HG03575 (cell line): ENCODE measurements at regions not wholly inside any gene's neighbourhood (a gene's known extent, or its start where the extent isn't known, plus 50 kb on each side); places are given as distances from the start of the nearest gene placed in this dataset.

Experiments
- ATAC-seq: cut with Tn5 transposase; IDR thresholded peaks from one replicate; pipeline ENCODE4 v1.9.1; 2021; ENCODE audit not compliant: unreplicated experiment, insufficient number of reproducible peaks, low FRiP score; ENCODE audit errors: extremely low read depth

DNA sequence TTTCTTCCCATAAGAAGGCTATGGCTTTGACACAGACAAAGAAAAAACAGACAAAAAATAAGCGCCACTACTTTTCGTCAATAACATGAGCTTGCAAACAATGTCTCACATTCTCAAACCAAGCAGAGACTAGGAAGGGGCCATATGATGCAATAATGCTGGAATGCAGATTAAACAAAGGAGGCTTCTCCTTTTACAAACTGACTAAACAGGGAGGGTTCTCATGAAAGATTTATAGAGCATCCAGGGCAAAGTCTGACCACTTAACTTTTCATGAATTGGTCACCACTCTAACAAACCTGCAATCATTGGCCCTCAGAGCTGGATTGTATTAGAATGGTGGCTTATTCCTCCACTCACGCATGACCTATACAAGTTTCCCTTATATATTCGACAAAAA lies 663.3 kb upstream of the CHAC2 start:
- no peak for ATAC-seq

DNA sequence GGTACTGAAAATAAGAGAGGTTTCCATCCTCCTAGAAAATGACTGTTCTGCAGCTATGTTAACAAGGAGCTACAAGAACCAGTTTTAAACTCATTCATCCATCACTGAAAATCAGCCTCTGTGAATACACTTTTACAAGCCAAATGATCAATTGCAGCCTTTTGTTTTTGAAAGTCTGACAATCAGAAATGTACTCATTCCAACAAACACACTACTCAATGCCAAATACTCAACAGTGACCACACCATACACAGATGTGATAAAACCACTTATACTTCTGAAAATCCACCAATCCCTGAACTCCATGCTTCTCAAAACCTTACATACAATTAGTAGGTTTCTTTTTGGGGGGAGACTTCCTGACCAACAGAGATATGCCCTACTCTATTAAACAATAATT lies 663.9 kb upstream of the CHAC2 start:
- ATAC-seq: no peak

DNA sequence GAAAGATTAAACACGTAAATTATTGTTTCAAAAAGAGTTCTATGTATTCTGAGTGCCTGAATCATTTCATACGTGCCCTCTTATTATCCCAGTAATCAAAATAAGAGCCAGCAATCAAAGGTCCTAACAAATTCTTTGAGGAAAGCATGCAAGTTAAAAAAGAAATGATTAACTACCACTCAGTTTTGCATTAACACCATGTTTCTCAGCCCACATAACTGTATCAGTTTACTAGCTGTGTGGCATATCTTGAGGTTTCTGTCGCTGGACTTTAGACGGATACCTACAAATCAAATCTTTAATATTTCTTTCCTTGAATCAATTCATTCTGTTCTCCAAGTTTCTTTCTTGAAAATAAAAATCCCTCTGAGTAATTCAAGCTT lies 668.9 kb upstream of the CHAC2 start:
- ATAC-seq: no peak

DNA sequence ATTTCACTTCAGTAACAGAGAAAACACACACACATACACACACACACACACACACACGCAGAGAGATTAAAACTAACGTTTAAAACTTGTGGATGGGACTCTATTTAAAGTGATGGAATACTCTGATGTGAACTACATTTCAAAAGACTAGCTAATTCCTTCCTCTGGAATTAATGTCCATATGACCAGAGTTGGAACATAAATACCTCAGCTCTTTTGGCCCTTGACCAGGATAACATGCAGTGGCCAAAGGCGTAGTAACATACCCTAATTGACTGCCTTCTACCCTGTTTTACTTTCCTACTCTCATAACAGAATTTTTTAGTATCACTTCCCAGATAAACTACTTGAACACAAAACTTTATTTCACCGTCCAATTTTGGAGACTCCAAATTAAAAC lies 671.3 kb upstream of the CHAC2 start:
- ATAC-seq: no peak

DNA sequence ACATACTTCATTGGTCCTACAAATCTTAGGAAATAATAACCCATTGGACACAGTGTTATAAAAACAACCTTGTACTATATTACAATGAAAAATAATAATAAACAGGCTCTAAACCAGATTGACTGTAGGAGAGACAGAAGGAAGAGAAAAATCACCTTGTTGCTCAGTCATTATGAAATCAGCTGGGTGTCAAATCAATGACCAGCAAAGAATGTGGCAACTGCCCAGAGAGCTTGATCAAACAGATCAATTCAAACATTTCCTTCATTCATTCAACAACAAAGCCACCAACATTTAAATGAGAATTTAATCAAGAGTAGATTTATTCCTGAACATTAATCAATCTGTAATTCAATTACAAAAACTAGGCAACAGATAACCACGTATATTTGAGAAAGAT lies 671.9 kb upstream of the CHAC2 start:
- no peak for ATAC-seq

DNA sequence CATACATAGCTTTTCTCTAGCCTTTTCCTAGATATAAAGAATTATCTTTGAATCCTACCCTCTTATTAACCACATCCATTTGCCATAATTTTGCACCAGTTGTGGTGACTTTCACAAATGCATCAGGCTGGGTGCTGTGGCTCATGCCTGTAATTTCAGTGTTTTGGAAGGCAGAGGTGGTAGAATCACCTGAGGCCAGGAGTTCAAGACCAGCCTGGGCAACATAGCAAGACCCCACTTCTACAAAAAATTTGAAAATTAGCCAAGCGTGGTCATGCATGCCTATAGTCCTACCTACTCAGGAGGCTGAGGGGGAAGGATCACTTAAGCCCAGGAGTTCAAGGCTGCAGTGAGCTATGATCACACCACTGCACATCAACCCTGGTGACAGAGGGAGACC lies 672.4 kb upstream of the CHAC2 start:
- ATAC-seq: no peak

DNA sequence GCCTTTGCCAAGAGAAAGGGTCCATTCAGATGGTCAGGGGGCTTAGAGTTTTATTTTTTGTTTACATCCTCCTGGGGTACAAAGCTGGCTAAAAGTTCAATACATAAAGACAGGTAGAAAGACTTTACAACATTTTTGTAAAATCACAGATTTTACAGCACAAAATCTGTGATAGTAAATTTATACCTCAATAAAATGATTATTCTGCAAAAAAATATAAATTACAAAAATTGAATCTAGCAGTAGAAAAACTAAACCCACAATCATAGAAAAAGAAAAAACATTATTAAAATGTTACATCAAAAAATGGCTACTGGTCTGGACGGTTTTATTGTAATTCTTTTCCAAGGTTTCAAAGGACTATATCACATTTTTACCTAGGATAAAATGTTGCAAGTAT lies 674.2 kb upstream of the CHAC2 start:
- ATAC-seq: no peak

DNA sequence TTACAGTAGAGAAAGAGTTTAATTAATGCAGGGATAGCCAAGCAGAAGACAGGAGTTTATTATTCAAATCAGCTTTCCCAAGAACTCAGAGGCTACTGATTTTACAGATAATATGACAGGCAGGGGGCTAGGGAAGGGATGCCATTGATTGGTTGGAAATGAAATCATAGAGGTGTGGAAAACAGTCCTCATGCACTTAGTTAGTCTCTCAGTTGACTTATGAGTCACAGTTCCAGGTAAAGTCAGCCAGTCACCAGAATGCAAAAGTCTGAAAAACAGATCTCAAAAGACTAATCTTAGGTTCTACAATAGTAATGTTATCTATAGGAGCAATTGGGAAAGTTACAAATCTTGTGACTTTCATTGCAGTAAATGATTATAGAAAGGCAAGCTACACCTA lies 676.4 kb upstream of the CHAC2 start:
- no peak for ATAC-seq

DNA sequence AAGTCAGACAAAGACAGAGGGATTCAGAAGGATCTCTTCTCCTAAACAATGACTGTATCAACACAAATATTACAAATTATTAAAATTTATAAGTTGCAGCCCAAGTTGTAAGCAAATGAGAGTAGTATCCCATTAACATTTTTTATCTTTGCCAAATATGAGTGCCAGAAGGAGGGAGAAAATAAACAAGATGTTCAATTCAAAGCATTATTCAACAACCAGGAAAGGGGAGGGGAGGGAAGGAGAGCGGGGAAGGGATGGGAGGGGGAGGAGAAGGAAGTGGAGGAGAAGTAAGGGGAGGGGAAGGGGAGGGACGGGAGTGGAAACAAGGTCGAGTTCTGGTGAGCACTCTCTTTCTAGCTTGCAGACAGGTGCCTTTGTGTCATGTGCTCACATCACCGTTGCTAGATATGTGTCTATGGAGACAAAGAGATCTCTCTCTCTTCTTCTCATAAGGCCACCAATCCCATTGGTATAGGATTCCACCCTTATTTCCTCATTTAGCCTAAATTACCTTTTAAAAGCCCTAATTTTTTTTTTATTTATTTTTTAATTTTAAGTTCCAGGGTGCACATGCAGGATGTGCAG lies 679.6 kb upstream of the CHAC2 start:
- ATAC-seq: no peak

DNA sequence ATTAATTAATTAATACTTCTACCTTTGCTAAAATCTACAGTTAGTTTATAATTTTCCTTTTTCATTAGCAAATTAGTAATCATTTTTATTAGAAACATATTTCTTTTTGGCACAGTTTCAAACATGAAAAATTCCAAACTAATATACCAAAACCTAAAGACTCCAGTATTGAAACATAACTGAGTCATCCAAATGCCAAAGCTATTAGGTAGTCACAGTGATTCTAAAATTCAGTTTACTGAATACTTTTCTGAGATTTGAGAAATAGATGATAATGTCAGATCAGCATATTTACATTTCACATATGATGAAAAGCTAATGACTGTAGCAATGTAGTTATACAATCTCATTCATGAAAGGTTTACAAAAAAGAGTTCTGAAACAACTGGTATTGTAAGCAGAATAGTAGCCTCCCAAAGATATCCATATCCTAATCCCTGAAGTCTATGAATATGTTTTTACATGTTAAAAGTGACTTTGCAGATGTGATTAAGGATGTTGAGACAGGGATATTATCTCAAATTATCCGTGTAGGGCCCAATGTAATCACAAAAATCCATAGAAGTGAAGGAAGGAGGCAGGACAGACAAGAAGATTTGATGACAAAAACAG lies 680.2 kb upstream of the CHAC2 start:
- no peak for ATAC-seq

DNA sequence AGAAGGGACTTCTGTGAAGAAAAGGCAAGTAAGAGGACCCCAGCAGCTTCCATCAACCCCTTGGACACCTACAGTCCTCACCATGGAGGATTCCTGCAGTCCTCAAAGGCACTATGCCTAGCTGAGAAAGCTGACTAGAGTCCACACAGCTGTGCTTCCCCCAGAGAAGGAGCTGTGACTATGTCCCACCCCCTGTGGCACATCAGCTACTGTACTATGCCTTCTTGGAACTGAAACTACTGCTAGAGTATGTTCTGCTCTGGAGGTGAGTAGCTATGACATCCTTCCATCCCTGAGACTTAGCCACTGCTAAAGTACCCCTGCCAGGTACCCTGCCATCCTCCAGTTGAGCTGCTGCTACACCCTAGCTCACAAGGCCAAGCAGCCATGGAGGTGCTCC lies 690.2 kb upstream of the CHAC2 start:
- no peak for ATAC-seq

DNA sequence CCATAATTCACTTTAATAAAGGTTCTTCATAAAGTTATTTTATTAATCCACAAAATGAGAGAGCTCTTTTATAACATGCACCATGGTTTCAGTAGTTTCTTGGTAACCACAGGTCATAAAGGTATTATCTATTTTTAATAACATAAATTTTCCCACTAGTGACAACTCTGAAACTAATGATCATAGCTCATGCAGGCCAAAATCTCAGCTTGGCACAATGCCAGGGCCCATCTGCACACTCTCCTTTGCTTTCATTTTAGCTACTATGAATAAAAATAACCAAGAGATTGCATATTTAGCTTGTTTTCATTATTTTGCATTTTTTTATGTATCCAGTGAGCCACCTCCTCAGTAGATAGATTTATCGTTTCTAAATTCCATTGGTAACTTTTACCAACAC lies 691.8 kb upstream of the CHAC2 start:
- no peak for ATAC-seq

DNA sequence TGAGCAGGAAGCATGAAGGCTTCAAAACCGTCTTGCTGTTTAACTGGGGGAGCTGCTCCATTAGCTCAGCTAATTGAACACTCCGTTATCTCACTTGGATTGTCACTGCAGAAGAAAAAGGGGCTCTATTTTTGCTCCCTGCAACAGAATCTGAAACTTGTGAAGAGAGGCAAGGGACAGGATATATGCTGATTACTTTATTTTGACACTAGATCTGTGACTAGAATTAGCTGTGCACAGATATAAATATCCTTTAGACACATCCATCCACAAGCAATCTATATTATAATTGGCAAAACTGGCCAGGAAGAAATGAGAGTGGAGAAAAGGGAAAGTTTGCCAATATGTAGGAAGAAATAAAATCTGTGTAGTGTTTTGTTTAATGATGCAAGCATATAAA lies 700.1 kb upstream of the CHAC2 start:
- ATAC-seq: no peak

DNA sequence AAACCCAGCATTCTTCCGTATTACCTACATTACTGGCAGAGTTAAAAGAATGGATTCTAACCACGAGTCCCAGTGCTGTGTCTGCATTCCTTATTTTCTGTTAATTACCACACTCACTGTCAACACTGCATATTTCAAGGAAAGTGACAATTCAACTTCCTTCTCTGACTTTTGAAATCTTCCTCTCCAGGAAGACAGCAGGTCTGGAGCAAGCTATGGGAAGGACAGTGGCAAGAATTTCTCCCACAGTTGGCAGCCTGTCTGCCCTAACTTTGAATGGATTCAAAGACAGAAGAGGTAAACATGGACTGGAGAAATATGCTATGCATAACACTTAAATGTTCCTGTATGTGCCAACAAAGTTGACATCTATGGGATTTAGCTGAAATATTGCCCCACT lies 700.5 kb upstream of the CHAC2 start:
- no peak for ATAC-seq

DNA sequence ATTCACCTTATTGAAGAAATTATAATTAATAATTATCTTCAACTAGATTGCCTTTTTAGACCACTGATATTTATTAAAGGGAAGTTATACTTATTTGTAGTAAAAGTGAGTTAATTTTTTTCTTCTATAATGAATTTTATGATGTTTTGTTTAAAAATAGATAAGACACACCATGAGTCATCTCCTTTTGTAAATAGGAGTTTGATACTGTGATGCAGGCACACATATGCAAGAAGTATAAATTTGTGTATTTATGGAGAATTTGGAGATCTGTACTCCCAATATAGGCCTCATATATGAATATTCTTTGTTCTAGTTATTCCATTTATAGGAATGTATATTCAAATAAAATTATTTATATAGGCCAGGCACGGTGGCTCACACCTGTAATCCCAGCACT lies 703.5 kb upstream of the CHAC2 start:
- ATAC-seq: no peak

DNA sequence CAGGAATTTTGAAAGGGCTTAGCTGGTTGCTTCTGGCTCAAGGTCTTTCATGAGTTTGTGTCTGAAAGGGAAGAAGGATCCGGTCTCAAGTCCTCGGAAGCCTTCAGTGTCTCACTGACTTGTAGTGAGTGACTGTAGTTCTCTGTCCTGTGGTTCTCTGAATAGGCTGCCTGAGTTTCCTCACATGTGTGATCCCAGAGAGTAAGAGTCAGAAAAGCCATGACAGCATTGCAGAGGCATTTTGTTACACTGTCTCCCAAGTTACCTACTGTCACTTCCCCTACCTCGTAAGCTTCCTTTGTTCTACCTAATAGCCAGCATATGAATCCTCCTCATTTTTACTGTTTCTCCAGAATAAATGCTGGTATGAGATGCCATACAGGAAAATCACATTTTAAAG lies 709.1 kb upstream of the CHAC2 start:
- no peak for ATAC-seq

DNA sequence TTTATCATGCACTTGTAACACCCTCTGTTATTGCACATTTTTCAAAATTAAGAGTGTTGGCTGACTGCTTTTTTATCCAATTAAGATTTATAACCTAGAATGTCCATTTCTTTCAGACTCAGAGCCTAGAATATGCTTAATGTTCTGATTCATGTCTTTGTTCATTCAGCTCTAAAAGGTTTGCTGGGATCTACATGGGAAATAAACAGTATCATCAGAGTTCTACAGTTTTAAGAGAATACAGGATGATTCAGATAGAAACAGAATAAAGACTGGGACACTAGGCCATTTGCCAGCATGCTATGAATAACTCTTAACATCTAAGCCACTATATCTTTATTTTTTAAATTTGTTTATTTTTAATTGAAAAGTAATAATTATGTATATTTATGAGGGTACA lies 713.7 kb upstream of the CHAC2 start:
- ATAC-seq: no peak

DNA sequence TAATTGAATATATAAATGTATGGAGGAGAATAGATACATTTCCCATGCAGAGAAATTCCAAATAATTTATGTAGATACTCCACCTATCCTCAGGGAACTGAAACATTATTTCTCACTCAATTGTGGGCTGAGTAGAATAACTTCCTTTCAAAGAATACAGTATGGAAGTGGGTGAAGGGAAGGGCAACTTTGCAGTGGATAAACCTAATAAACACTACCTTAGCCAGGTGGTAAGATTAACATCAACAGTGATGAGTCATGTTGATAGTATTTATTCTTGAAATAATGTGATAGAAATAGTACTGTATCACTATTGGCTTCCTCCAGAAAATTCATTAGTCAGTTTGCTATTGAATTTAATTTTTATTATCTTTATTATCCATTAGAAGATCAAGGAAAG lies 716.4 kb upstream of the CHAC2 start:
- no peak for ATAC-seq

DNA sequence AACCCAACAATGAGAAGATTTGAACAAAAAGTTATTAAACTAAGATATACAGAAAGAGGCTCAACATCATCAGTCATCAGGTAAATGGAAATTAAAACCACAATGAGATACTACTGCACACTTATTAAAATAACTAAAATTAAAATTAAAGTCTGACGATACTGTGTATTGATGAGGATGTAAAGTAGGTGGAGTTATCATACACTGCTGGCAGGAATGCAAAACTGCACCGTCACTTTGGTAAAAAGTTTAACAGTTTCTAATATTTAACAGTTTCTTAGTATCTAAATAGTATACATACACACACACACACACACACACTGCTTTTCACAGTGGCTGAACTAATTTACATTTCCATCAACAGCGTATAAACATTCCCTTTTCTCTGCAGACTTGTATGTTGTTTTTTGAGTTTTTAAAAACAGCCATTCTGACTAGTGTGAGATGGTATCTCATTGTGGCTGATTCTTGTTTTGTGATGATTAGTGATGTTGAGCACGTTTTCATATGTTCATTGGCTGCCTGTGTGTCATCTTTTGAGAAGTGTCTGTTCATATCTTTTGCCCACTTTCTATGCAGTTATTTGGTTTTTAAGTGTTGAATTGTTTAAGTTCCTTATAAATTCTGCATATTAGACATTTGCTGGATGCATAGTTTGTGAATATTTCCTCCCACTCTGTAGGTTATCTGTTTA lies 726.9 kb upstream of the CHAC2 start:
- no peak for ATAC-seq

DNA sequence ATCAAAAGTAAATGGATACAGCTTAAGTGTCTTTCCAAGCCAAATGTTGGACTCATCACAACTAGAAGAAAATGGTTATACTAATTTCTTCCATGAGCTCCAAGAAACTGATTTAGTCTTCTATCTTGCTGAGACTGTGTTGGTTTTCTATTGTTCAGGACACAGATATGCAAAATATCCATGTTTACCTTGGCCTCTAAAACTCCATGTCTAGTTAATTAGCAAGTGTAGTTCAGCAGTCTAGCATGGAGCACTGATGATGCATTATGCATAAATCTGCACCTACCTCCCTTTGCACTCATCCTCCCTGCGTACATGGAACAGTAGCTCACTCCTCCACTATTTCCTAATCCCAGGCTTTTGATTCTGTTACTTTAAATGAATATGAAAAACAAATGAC lies 731.4 kb upstream of the CHAC2 start:
- no peak for ATAC-seq

DNA sequence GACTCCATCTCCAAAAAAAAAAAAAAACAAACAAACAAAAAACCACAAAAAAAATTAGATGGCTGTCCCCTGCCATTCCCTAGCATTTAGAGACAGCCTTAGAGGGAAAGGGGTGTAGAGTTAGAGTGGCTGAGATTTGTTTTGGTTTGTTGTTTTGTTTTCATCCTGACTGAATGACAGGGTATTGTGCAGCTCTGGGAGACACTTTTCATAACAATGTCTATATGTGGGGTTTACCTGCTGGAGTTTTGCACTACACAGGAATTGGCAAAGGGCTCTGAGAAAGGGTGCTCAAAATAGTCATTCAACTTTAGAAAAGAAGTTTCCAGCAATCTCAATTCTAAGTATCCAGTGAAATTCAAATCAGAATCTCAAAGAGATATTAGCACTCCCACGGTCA lies 732.5 kb upstream of the CHAC2 start:
- no peak for ATAC-seq
